ENCODE measurements at regions not wholly inside any gene's neighbourhood (a gene's known extent, or its start where the extent isn't known, plus 50 kb on each side); places are given as distances from the start of the nearest gene placed in this dataset.

DNA sequence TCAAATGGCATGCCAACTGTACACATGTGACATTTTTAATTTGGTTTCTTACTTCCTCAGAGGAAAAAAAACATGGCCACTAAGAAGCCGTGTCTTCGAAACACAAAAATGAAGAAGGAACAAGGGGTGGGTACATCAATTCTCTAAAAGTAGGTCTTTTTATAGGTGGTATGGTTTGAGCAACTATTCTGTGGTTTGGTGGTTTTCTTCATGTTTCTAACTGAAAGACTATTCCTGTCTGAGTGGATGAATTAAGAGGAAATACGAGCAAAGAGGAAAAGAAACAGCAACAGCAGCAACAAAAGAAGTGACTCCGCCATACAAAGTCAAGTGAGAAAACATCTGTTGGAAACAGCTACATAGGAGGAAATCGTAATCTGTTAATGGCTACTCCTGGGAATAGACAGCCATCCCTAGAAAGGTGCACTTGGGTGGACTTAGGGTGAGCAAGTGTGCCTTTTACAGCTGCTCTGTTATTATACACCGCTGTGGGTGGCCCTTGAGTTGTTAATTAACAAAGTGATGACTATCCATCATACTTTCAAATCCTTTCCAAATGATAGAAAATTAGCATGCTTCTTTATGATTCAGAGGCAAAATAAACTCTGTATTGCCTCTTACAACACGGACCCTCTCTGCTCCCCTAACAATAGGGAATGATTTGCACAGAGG is 575.8 kb downstream of the TLE1 start:
- Mint-ChIP-seq H3K4me1 (no peaks in the 10 kb centered on the region), H3K36me3 (no peaks in the 10 kb centered on the region), H3K9me3 (peaks cover 6% of the 10 kb centered on the region), H3K27ac (no peak overlapping the region), H3K4me3 (no peak overlapping the region)
- DNase-seq (ENCODE audit: low spot score in 2 of 2) (no peak), ATAC-seq (no peak)

DNA sequence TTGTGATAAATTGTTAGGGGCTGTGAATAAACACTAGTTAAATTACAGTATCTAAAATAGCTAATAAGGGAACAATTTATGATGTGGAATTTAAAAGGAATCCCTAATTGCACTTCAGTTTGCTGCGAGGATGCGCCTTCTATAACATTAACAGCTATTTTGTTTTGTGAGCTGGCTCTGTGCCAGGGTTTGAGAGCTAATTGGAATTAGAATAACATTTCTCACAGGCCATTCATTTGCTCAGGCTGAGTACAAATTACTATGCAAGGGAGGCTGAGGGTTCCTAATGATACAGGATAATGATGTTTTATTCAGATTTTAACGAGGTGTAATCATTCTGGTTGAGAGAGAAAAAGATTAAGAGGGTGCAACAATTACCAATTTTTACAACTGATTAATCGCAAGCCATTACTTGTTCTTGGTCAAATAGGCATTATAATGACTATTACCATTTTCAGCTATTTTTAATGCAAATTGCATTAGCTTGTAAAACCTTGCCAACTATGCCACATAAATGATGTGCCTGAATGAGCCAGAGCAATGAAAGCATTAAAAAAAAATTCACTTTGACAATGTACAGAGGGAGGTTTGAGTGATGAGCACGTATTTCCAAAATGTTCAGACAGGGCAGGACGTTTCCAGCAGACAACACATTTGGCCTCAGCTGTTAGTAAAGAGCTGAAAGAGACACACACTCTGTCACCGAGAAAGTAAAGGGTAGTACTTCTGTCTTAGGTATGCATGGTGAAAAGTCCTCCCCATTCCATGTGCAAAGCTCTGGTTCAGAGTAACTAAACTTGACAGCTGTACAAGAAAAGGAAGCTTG is 576.5 kb downstream of the TLE1 start:
- H3K27ac Mint-ChIP-seq = no peak overlapping the region

DNA sequence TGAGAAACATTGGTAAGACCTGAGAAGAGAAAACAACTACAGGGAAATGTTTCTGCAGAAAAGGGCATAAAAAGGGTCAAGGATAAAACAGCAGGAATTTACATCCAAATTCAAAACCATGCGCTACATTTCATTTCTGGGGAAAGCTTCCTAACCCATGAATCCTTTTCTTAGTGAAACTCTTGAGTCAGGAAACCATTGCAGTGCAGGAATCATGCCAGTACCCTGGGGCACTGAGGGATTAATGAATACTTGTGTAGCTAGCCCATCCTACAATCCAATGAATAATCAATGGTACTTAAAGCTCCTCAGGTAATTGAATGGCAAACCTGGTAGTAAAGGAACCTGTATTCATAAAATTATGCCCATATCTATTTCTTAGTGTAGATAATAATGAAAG is 580.5 kb downstream of the TLE1 start:
- Mint-ChIP-seq H3K4me1 (no peaks in the 10 kb centered on the region), H3K9me3 (no peaks in the 10 kb centered on the region), H3K4me3 (no peak overlapping the region), H3K27ac (no peak overlapping the region), H3K36me3 (no peaks in the 10 kb centered on the region)
- ATAC-seq (no peak), DNase-seq (ENCODE audit: low spot score in 2 of 2) (no peak)

More for the DNA sequence above, 576.5 kb downstream of the TLE1 start:
- ATAC-seq (no peak), DNase-seq (ENCODE audit: low spot score in 2 of 2) (no peak)
- Mint-ChIP-seq H3K4me3 (no peak overlapping the region), H3K36me3 (no peaks in the 10 kb centered on the region), H3K4me1 (no peaks in the 10 kb centered on the region), H3K9me3 (peaks cover 4% of the 10 kb centered on the region)

DNA sequence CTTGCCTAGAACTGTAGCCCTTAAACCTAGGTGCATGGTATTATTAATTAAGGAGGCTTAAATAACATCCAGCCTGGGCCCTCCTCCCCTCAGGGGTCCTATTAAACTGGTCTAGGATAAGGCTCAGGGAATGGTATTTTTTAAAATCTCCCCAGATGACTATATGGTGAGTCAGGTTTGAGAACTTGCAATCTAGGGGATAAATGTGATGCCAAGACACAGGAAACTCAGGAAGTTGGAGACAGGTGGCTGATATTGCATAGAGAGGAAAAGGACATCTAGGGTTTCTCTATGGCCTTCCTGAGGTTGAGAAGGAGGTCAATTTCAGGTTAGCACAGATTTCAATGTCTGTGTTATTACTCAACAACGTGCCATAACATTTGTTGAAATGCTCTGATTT is 581.0 kb downstream of the TLE1 start:
- no peaks in the 10 kb centered on the region for H3K9me3 Mint-ChIP-seq
- DNase-seq (ENCODE audit: low spot score in 2 of 2) (no peak), ATAC-seq (no peak)
- H3K27ac Mint-ChIP-seq = no peak overlapping the region
- no peak overlapping the region for H3K4me3 Mint-ChIP-seq
- H3K4me1 Mint-ChIP-seq = no peaks in the 10 kb centered on the region
- H3K36me3 Mint-ChIP-seq = no peaks in the 10 kb centered on the region

DNA sequence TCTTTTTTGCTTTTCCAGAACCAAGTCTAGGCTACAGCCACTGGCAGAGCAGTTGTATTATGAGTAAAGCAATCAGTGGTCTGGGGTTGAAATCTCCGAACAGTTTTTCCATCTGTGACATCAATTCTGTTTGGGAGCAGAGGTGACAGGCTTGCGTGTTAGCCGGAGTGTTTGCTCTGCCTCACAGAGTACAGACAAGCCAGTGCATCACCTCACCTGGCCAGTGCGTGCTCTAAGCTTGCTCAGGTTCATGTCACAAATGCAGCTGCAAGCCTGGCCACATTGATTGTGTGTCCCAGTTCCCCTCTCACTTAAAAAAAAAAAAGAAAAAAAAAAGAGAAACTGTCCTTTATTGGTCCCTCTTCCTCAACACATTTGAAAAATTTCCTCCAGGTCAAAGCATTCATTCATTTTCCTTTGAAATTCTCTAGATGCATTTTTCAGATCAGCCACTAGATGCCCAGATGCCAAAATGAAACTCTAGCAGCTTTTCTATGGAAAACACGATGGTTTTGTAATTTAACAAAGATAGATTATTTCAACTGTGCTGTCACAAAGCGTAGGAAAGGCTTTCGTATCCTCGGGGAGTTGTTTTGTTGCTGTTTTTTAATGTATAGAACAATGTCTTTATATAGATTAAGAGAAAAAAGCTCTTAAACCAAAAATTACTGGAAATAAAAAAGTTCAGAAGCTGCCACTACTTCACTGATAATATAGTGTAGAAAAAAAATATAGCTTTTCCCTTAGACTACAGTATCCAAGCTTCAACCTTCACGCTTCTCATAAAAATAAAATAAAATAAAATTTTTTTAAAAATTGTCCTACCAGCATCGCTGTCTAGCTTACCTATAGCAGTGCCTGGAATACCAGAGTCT is 585.5 kb downstream of the TLE1 start:
- DNase-seq (ENCODE audit: low spot score in 2 of 2) = no peak
- no peak for ATAC-seq
- Mint-ChIP-seq H3K4me1 (no peaks in the 10 kb centered on the region), H3K36me3 (no peaks in the 10 kb centered on the region), H3K27ac (no peak overlapping the region), H3K9me3 (peaks cover 15% of the 10 kb centered on the region), H3K4me3 (no peak overlapping the region)

GRCh38 chr9:81097131-81097847 is 592.1 kb downstream of the TLE1 start:
- H3K4me1 Mint-ChIP-seq = no peaks in the 10 kb centered on the region
- no peak overlapping the region for H3K4me3 Mint-ChIP-seq
- H3K36me3 Mint-ChIP-seq = no peaks in the 10 kb centered on the region
- no peak for ATAC-seq
- H3K9me3 Mint-ChIP-seq = peaks cover 15% of the 10 kb centered on the region
- DNase-seq (ENCODE audit: low spot score in 2 of 2) = no peak
- no peak overlapping the region for H3K27ac Mint-ChIP-seq

DNA sequence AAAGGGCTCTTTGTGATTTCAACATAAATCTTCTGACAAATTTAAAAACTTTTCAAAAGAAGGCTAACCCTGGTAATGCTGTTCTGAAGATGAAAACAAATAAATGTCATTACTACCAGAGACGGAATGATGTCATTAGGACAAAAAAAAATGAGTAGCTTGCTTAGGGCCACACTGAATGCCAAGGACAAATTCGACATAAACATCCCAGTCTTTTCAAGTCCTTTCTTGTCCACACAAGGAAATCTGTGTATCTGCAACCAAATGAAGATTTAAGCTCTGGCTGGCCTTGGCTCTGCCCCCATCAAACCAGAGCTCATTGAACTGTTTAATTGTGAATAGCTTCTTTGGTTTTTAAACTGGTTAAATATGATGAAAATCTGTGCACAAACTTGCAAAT is 592.7 kb downstream of the TLE1 start:
- Mint-ChIP-seq H3K4me1 (no peaks in the 10 kb centered on the region), H3K36me3 (no peaks in the 10 kb centered on the region), H3K4me3 (no peak overlapping the region), H3K9me3 (peaks cover 17% of the 10 kb centered on the region), H3K27ac (no peak overlapping the region)
- no peak for ATAC-seq
- no peak for DNase-seq (ENCODE audit: low spot score in 2 of 2)

GRCh38 chr9:81092057-81092456 is 597.3 kb downstream of the TLE1 start:
- Mint-ChIP-seq H3K4me3 (no peak overlapping the region), H3K36me3 (no peaks in the 10 kb centered on the region), H3K9me3 (peaks cover 11% of the 10 kb centered on the region), H3K27ac (no peak overlapping the region), H3K4me1 (no peaks in the 10 kb centered on the region)
- ATAC-seq (no peak), DNase-seq (ENCODE audit: low spot score in 2 of 2) (no peak)

DNA sequence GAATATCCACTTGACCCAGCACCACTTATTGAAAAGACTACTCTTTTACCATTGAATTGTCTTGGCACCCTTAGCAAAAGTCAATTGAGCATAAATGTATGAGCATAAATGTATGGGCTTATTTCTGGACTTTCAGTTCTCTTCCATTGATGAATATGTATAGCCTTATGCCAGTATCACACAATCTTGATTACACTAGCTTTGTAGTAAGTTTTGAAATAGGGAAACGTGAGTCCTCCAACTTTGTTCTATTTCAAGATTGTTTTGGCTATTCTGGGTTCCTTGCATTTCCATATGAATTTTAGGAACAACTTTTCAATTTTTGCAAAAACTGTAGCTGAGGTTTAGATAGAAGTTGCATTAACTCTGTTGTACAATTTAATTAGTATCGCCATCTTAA is 601.0 kb downstream of the TLE1 start:
- no peak for ATAC-seq
- DNase-seq (ENCODE audit: low spot score in 2 of 2) = no peak
- Mint-ChIP-seq H3K9me3 (peaks cover 11% of the 10 kb centered on the region), H3K36me3 (no peaks in the 10 kb centered on the region), H3K27ac (no peak overlapping the region), H3K4me1 (no peaks in the 10 kb centered on the region), H3K4me3 (no peak overlapping the region)

- no peaks in the 10 kb centered on the region for H3K4me1 Mint-ChIP-seq
- DNase-seq (ENCODE audit: low spot score in 2 of 2) (no peak), ATAC-seq (no peak)
- no peaks in the 10 kb centered on the region for H3K36me3 Mint-ChIP-seq
- no peak overlapping the region for H3K4me3 Mint-ChIP-seq
- no peak overlapping the region for H3K27ac Mint-ChIP-seq
- peaks cover 11% of the 10 kb centered on the region for H3K9me3 Mint-ChIP-seq
These were observed 602.9 kb downstream of the TLE1 start for GRCh38 chr9:81086416-81086815.

DNA sequence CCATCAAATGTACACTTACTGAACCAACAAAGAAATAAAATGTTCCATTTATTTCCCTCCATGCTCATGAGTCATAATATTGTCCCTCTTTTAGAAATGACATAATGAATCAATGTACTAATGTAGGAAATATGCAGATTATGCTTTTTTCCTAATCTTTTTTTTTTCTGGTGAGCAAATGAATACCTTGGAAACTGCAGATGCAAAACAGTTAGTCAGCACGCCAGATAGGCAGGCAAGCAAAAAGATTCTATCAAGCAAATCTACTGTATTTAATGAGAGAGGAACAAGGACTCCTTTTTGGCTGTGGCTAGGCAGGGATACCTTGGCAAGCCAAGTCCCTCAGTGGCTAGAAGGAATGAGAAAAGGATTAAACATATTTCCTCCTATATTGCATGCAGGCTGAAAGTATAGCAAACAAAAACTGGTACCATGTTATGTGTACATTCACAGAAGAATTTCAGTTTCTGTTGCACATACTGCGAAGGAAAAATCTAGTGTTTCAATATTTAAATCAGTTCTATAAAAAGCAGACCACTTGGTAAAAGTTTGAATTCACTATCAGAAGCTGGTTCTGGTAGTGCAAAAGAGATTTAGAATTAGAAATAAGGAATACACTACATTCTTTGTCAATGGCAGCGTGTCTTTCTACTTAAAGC is 605.4 kb downstream of the TLE1 start:
- no peaks in the 10 kb centered on the region for H3K36me3 Mint-ChIP-seq
- no peaks in the 10 kb centered on the region for H3K4me1 Mint-ChIP-seq
- H3K27ac Mint-ChIP-seq = no peak overlapping the region
- peaks cover 13% of the 10 kb centered on the region for H3K9me3 Mint-ChIP-seq
- H3K4me3 Mint-ChIP-seq = no peak overlapping the region
- ATAC-seq = no peak
- DNase-seq (ENCODE audit: low spot score in 2 of 2) = no peak

- no peak for ATAC-seq
- no peak for DNase-seq (ENCODE audit: low spot score in 2 of 2)
- Mint-ChIP-seq H3K9me3 (peaks cover 14% of the 10 kb centered on the region), H3K4me1 (no peaks in the 10 kb centered on the region), H3K36me3 (no peaks in the 10 kb centered on the region), H3K27ac (no peak overlapping the region), H3K4me3 (no peak overlapping the region)
These were observed 606.3 kb downstream of the TLE1 start for GRCh38 chr9:81083067-81083466.

DNA sequence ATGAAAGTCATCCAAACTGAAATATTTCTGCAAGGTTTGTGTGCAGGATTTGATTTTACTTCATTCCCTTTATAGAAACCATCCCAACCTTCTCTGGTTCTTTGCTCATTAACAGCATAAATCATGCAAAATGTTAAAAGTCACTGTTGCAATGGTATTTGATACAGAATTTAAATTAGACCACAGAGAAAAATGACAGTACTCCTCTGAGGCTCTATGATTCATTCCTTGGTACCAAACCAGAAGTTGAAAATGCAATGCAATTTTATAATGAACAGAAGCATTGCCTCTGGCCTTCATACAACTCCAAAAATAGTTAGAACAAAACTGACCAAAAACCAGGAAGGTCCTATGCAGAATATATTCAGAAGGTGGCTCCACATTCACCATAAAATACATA is 607.1 kb downstream of the TLE1 start:
- no peak for ATAC-seq

GRCh38 chr9:81080900-81081299 is 608.4 kb downstream of the TLE1 start:
- Mint-ChIP-seq H3K4me3 (no peak overlapping the region), H3K4me1 (no peaks in the 10 kb centered on the region), H3K27ac (no peak overlapping the region), H3K9me3 (peaks cover 14% of the 10 kb centered on the region), H3K36me3 (no peaks in the 10 kb centered on the region)
- no peak for DNase-seq (ENCODE audit: low spot score in 2 of 2)
- ATAC-seq = no peak

More for the DNA sequence above, 607.1 kb downstream of the TLE1 start:
- H3K4me1 Mint-ChIP-seq = no peaks in the 10 kb centered on the region
- H3K36me3 Mint-ChIP-seq = no peaks in the 10 kb centered on the region
- H3K4me3 Mint-ChIP-seq = no peak overlapping the region
- no peak overlapping the region for H3K27ac Mint-ChIP-seq
- H3K9me3 Mint-ChIP-seq = peaks cover 14% of the 10 kb centered on the region
- DNase-seq (ENCODE audit: low spot score in 2 of 2) = no peak

Data from stimulated activated effector memory CD8-positive, alpha-beta T cell treated with anti-CD3 and anti-CD28 coated beads, Interleukin-12 subunit alpha, Interleukin-12 subunit beta, amount 100 ng/mL, for 72 hours (primary cell).